KMS-11 (cell line): ENCODE measurements at regions not wholly inside any gene's neighbourhood (a gene's known extent, or its start where the extent isn't known, plus 50 kb on each side); places are given as distances from the start of the nearest gene placed in this dataset.

ENCODE experiments used
- H2AFZ ChIP-seq: fragments of 200-600 bp; sonication (generic); 2 replicates; pipeline ENCODE4 v1.6.1; 2016; ENCODE audit warnings: antibody characterized with exemption, mixed run types, low read depth
- H3K27ac ChIP-seq: fragments of 200-600 bp; sonication (generic); 2 replicates; pipeline ENCODE4 v1.6.1; 2016; ENCODE audit warnings: mild to moderate bottlenecking, mixed run types
- H3K27me3 ChIP-seq: fragments of 200-600 bp; sonication (generic); 2 replicates; pipeline ENCODE4 v1.6.1; 2017; ENCODE audit warnings: mild to moderate bottlenecking, low read depth, mixed run types, moderate library complexity; ENCODE audit not compliant: insufficient read depth
- H3K36me3 ChIP-seq: fragments of 200-600 bp; sonication (generic); 2 replicates; pipeline ENCODE4 v1.6.1; 2017; ENCODE audit warnings: mild to moderate bottlenecking, mixed run types; ENCODE audit not compliant: insufficient read depth
- H3K4me1 ChIP-seq: fragments of 200-600 bp; sonication (generic); 2 replicates; pipeline ENCODE4 v1.6.1; 2016; ENCODE audit warnings: mild to moderate bottlenecking, low read depth, mixed run types; ENCODE audit not compliant: poor library complexity, severe bottlenecking
- H3K4me2 ChIP-seq: fragments of 200-600 bp; sonication (generic); 2 replicates; pipeline ENCODE4 v1.7.0; 2016; ENCODE audit warnings: mild to moderate bottlenecking, mixed run types
- H3K4me3 ChIP-seq: fragments of 200-600 bp; sonication (generic); IDR thresholded peaks from 2 replicates; pipeline ENCODE4 v1.6.1; 2017; ENCODE audit warnings: low read depth, low read length, mixed read lengths; ENCODE audit not compliant: insufficient read depth
- H3K79me2 ChIP-seq: fragments of 200-600 bp; sonication (generic); 2 replicates; pipeline ENCODE4 v1.6.1; 2016; ENCODE audit warnings: low read depth, mixed run types; ENCODE audit not compliant: insufficient read depth
- H3K9ac ChIP-seq: fragments of 200-600 bp; sonication (generic); 2 replicates; pipeline ENCODE4 v1.6.1; 2016; ENCODE audit warnings: mild to moderate bottlenecking, mixed run types
- H4K20me1 ChIP-seq: fragments of 200-600 bp; sonication (generic); 2 replicates; pipeline ENCODE4 v1.6.1; 2016; ENCODE audit warnings: mild to moderate bottlenecking, mixed run types; ENCODE audit not compliant: insufficient read depth
- TF ChIP-seq, protein P1 (sequence below): fragments of 200-600 bp; sonication (generic); conservative IDR thresholded peaks from 2 replicates; pipeline ENCODE4 v1.6.1; 2017; ENCODE audit warnings: low read depth, mild to moderate bottlenecking, antibody characterized with exemption, low read length, moderate library complexity, mixed read lengths

- H4K20me1 ChIP-seq: no peaks in the 10 kb centered on the region
- no peaks in the 10 kb centered on the region for H3K4me1 ChIP-seq
- TF ChIP-seq, protein P1, sequence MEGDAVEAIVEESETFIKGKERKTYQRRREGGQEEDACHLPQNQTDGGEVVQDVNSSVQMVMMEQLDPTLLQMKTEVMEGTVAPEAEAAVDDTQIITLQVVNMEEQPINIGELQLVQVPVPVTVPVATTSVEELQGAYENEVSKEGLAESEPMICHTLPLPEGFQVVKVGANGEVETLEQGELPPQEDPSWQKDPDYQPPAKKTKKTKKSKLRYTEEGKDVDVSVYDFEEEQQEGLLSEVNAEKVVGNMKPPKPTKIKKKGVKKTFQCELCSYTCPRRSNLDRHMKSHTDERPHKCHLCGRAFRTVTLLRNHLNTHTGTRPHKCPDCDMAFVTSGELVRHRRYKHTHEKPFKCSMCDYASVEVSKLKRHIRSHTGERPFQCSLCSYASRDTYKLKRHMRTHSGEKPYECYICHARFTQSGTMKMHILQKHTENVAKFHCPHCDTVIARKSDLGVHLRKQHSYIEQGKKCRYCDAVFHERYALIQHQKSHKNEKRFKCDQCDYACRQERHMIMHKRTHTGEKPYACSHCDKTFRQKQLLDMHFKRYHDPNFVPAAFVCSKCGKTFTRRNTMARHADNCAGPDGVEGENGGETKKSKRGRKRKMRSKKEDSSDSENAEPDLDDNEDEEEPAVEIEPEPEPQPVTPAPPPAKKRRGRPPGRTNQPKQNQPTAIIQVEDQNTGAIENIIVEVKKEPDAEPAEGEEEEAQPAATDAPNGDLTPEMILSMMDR: no peak
- H3K9ac ChIP-seq: no peak overlapping the region
- H3K36me3 ChIP-seq: no peaks in the 10 kb centered on the region
- no peak overlapping the region for H3K4me2 ChIP-seq
- H3K27ac ChIP-seq: no peak overlapping the region
- H3K4me3 ChIP-seq: no peak overlapping the region
- no peaks in the 10 kb centered on the region for H3K79me2 ChIP-seq
- no peak overlapping the region for H2AFZ ChIP-seq
- no peaks in the 10 kb centered on the region for H3K27me3 ChIP-seq
Observed at GRCh38 chr16:5330058-5330457, 232.5 kb upstream of the EEF2KMT start.

DNA sequence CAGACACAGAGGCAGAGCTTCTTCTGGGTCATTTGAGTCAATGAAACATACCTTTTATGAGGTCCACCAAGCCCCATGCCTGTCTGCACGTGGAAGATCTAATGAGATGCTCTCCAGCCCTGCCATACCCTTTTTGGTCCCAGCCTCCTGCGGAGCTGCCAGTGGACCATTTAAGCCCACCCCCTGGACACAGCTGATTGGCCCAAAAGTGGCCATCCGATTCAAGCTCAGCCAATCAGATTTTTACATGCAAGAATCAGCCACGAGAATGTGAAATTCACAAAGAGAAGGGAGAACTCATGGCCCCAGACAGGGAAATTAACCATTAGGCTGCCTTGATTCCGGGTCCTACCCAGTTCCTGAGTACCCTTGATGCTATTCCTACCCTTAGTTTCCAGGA is 231.0 kb upstream of the EEF2KMT start:
- H4K20me1 ChIP-seq: no peaks in the 10 kb centered on the region
- no peaks in the 10 kb centered on the region for H3K27me3 ChIP-seq
- no peak overlapping the region for H3K27ac ChIP-seq
- no peak overlapping the region for H3K9ac ChIP-seq
- no peaks in the 10 kb centered on the region for H3K79me2 ChIP-seq
- H3K4me3 ChIP-seq: no peak overlapping the region
- H3K36me3 ChIP-seq: no peaks in the 10 kb centered on the region
- TF ChIP-seq, protein P1: no peak
- H3K4me1 ChIP-seq: no peaks in the 10 kb centered on the region
- H3K4me2 ChIP-seq: no peak overlapping the region
- H2AFZ ChIP-seq: no peak overlapping the region

DNA sequence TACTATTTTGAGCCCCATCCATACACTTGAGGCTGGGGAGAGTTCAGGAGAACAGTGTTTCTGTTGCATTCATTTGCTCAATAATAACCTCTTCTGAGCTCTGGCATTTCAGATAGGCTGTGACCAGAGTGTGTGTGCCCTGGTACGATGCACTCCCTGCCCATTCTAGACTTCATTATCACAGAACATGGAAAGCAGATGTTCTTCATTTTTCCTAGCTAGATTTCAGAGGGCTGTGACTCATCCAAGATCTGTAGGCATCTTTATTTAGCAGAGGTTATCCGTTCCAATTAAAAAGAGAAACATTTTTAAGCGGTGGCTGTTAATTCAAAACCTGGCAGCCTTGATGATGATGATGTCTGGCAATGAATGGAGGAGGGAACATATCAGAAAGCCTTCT is 228.8 kb upstream of the EEF2KMT start:
- TF ChIP-seq, protein P1: no peak
- Histone ChIP-seq H3K9ac (no peak overlapping the region), H2AFZ (no peak overlapping the region), H4K20me1 (no peaks in the 10 kb centered on the region), H3K36me3 (no peaks in the 10 kb centered on the region), H3K79me2 (no peaks in the 10 kb centered on the region), H3K27ac (no peak overlapping the region), H3K4me1 (no peaks in the 10 kb centered on the region), H3K4me3 (no peak overlapping the region), H3K4me2 (no peak overlapping the region), H3K27me3 (no peaks in the 10 kb centered on the region)

DNA sequence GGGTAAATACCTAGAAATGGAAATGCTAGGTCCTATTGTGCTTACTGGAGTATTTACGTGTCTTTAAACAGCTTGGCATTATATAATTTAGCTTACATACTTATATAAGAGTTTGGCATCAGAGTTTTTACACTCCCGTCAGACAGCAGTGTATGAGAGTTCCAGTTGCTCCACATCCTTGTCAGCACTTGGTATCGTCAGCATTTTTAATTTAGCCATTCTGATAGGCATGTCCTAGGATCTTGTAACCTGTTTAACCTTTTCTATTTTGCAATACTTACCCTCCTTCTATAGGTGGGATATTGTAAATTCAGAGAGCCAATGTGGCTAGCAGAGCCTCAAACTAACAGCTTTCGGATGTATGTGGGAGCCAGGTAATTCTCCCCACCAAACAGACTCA is 228.3 kb upstream of the EEF2KMT start:
- no peak overlapping the region for H2AFZ ChIP-seq
- no peak overlapping the region for H3K27ac ChIP-seq
- no peaks in the 10 kb centered on the region for H3K36me3 ChIP-seq
- H3K9ac ChIP-seq: no peak overlapping the region
- no peaks in the 10 kb centered on the region for H3K79me2 ChIP-seq
- no peak overlapping the region for H3K4me3 ChIP-seq
- H3K27me3 ChIP-seq: no peaks in the 10 kb centered on the region
- no peaks in the 10 kb centered on the region for H4K20me1 ChIP-seq
- TF ChIP-seq, protein P1: no peak
- no peaks in the 10 kb centered on the region for H3K4me1 ChIP-seq
- H3K4me2 ChIP-seq: no peak overlapping the region
